GM12878 (cell line): ENCODE measurements at regions not wholly inside any gene's neighbourhood (a gene's known extent, or its start where the extent isn't known, plus 50 kb on each side); places are given as distances from the start of the nearest gene placed in this dataset.

Experiments used
- ATAC-seq: fragments of 200-7000 bp; cut with Tn5 transposase; 3 replicates; pipeline ENCODE4 v1.9.1; 2020; ENCODE audit warnings: mild to moderate bottlenecking, moderate library complexity
- BruUV-seq: library from RNA; stranded (reverse); fragments of 400-500 nt; replicated peaks from 2 replicates; lab custom pipeline; 2021; lab: Mats Ljungman, UMichigan
- CTCF ChIA-PET: fragments of 300-600 bp; sonication (Branson Sonifier 250); formaldehyde crosslinking; extraction: SDS; loops from one replicate; lab custom pipeline; 2021; ENCODE audit warnings: inconsistent platforms; lab: Yijun Ruan, JAX
- POLR2A ChIA-PET: fragments of 350-600 bp; formaldehyde crosslinking; extraction: SDS; loops from one replicate; lab custom pipeline; 2021; ENCODE audit warnings: inconsistent platforms; lab: Charles Lee
- RAD21 ChIA-PET: fragments of 300-600 bp; sonication (Branson Sonifier 250); formaldehyde crosslinking; loops from one replicate; lab custom pipeline; 2023; ENCODE audit warnings: antibody characterized with exemption; ENCODE audit not compliant: unreplicated experiment; lab: Charles Lee
- SMC1A ChIA-PET: fragments of 300-600 bp; sonication (Branson Sonifier 250); formaldehyde crosslinking; loops from one replicate; lab custom pipeline; 2023; ENCODE audit not compliant: unreplicated experiment, uncharacterized antibody; lab: Charles Lee
- DNase-seq: peaks from one replicate; pipeline ENCODE4 v3.0.0-alpha.2; 2011; ENCODE audit warnings: low read depth, low spot score
- FAIRE-seq: peaks from 3 replicates; lab custom pipeline; 2011; peaks lifted over from hg19 to GRCh38; lab: Jason Lieb, UNC
- H2AFZ ChIP-seq: 2 replicates; pipeline ENCODE4 v1.6.0; 2011; ENCODE audit warnings: low read depth, low read length, control low read depth; ENCODE audit not compliant: control insufficient read depth
- H3K27ac ChIP-seq: 2 replicates; pipeline ENCODE4 v1.5.1; 2011; ENCODE audit warnings: control low read depth; ENCODE audit not compliant: control insufficient read depth, insufficient read depth
- H3K27me3 ChIP-seq, 2 experiments: replicated peaks in 1 of 2; 2 replicates each; pipeline versions ENCODE4 v1.6.0 to v1.6.1; 2011; ENCODE audit warnings: low read length in 1 of 2; ENCODE audit not compliant: control insufficient read depth in 2 of 2, insufficient read depth in 2 of 2
- H3K36me3 ChIP-seq, 2 experiments: 2 replicates each; pipeline ENCODE4 v1.5.1; 2011; ENCODE audit warnings: low read length in 1 of 2; ENCODE audit not compliant: control insufficient read depth in 2 of 2, insufficient read depth in 2 of 2
- H3K4me1 ChIP-seq: 2 replicates; pipeline ENCODE4 v1.6.1; 2011; ENCODE audit warnings: mild to moderate bottlenecking, low read length, moderate library complexity, mixed read lengths; ENCODE audit not compliant: control insufficient read depth, insufficient read depth
- H3K4me2 ChIP-seq: 2 replicates; pipeline ENCODE4 v1.6.0; 2011; ENCODE audit warnings: control low read depth; ENCODE audit not compliant: control insufficient read depth, insufficient read depth
- H3K4me3 ChIP-seq: fragments of 200-600 bp; sonication (generic); 2 replicates; pipeline ENCODE4 v1.5.1; 2016
- H3K79me2 ChIP-seq: 2 replicates; pipeline ENCODE4 v1.6.0; 2011; ENCODE audit warnings: low read length; ENCODE audit not compliant: control insufficient read depth, insufficient read depth
- H3K9ac ChIP-seq: 2 replicates; pipeline ENCODE4 v1.8.0; 2011; ENCODE audit warnings: low read length, control low read depth, mixed read lengths; ENCODE audit not compliant: control insufficient read depth, insufficient read depth
- H3K9me3 ChIP-seq: replicated peaks from 3 replicates; pipeline ENCODE4 v1.5.1; 2011; ENCODE audit warnings: mild to moderate bottlenecking, low read length; ENCODE audit not compliant: control insufficient read depth, insufficient read depth
- H4K20me1 ChIP-seq: 2 replicates; pipeline ENCODE4 v1.6.0; 2011; ENCODE audit not compliant: control insufficient read depth, insufficient read depth
- BMI1 ChIP-seq: fragments of 450-650 bp; IDR thresholded peaks from 2 replicates; pipeline ENCODE4 v1.6.1; 2016; ENCODE audit warnings: mild to moderate bottlenecking, moderate library complexity, borderline replicate concordance
- FOS ChIP-seq: IDR thresholded peaks from 3 replicates; pipeline ENCODE4 v1.6.1; 2011; ENCODE audit warnings: borderline replicate concordance; ENCODE audit not compliant: insufficient read length; ENCODE audit errors: extremely low read depth
- HDGF ChIP-seq: fragments of 450-650 bp; IDR thresholded peaks from 2 replicates; pipeline ENCODE4 v1.6.1; 2016; ENCODE audit warnings: antibody characterized with exemption
- IRF3 ChIP-seq: fragments of 450-650 bp; IDR thresholded peaks from 2 replicates; pipeline ENCODE4 v1.6.1; 2014; ENCODE audit warnings: mild to moderate bottlenecking
- KDM1A ChIP-seq: fragments of 200-600 bp; sonication (generic); IDR thresholded peaks from 2 replicates; pipeline ENCODE4 v1.6.1; 2016; ENCODE audit warnings: borderline replicate concordance
- NFIC ChIP-seq: IDR thresholded peaks from 2 replicates; pipeline ENCODE4 v1.6.1; 2012; ENCODE audit warnings: low read depth, mild to moderate bottlenecking, inconsistent platforms, low read length, moderate library complexity
- NFYB ChIP-seq: IDR thresholded peaks from 2 replicates; pipeline ENCODE4 v1.6.1; 2011; ENCODE audit warnings: low read depth, mild to moderate bottlenecking, low read length, improper control_type of control experiment, moderate library complexity; ENCODE audit not compliant: insufficient read depth
- PAX5 ChIP-seq: IDR thresholded peaks from 2 replicates; pipeline ENCODE4 v1.6.1; 2011; ENCODE audit warnings: low read depth, low read length, borderline replicate concordance
- PAX8 ChIP-seq: fragments of 450-650 bp; IDR thresholded peaks from 2 replicates; pipeline ENCODE4 v1.6.1; 2017; ENCODE audit warnings: mild to moderate bottlenecking, moderate library complexity
- RAD51 ChIP-seq: fragments of 450-650 bp; IDR thresholded peaks from 2 replicates; pipeline ENCODE4 v1.6.1; 2016; ENCODE audit warnings: moderate library complexity, mild to moderate bottlenecking, inconsistent platforms
- REST ChIP-seq: IDR thresholded peaks from 2 replicates; pipeline ENCODE4 v1.6.1; 2012; ENCODE audit warnings: mild to moderate bottlenecking, low read depth, low read length
- SP1 ChIP-seq: IDR thresholded peaks from one replicate; pipeline ENCODE4 v1.6.1; 2011; ENCODE audit warnings: low read depth, low read length
- SREBF2 ChIP-seq: IDR thresholded peaks from 2 replicates; pipeline ENCODE4 v1.6.1; 2012; ENCODE audit warnings: mild to moderate bottlenecking, low read length
- ZBED1 ChIP-seq: IDR thresholded peaks from 2 replicates; pipeline ENCODE4 v1.6.1; 2016; ENCODE audit warnings: borderline replicate concordance
- ZBTB40 ChIP-seq: fragments of 450-650 bp; IDR thresholded peaks from 2 replicates; pipeline ENCODE4 v1.6.1; 2016; ENCODE audit warnings: mild to moderate bottlenecking, moderate library complexity, borderline replicate concordance
- ZZZ3 ChIP-seq: IDR thresholded peaks from 2 replicates; pipeline ENCODE4 v1.6.1; 2011; ENCODE audit warnings: low read depth; ENCODE audit not compliant: control insufficient read depth, insufficient read length
- WGBS: methylation state at CpG from one replicate; pipeline ENCODE4 v1.1.6; 2016; ENCODE audit warnings: low lambda C conversion rate; ENCODE audit not compliant: insufficient replicate concordance, insufficient coverage; ENCODE audit errors: missing lambda C conversion rate; 5-methylcytosine and 5-hydroxymethylcytosine counted together
- in situ Hi-C: fragments of 300-500 bp; cut with MboI; formaldehyde crosslinking; loops from 9 replicates; pipeline ENCODE4 v1.14.3; 2018; ENCODE audit warnings: mixed read lengths
- intact Hi-C: fragments of 100-400 bp; cut with micrococcal nuclease; formaldehyde crosslinking; loops from one replicate; pipeline ENCODE4 v1.14.2; 2022; ENCODE audit not compliant: unreplicated experiment

- TF ChIP-seq ZBTB40 (no peak), HDGF (no peak)
Observed at GRCh38 chr3:95645291-95645690, 1169.1 kb upstream of the EPHA6 start (continued).

- H3K4me2 ChIP-seq, result no peak overlapping the region
- H4K20me1 ChIP-seq, result no peaks in the 10 kb centered on the region
- intact Hi-C loops, result no loop called here
- no TSS peak for BruUV-seq
- SMC1A ChIA-PET, result no interaction called here
- FAIRE-seq, result no peak
- TF ChIP-seq PAX5 (no peak), FOS (no peak), RAD51 (no peak), SP1 (no peak), REST (no peak), SREBF2 (no peak), NFIC (no peak), NFYB (no peak), ZZZ3 (no peak), BMI1 (no peak), KDM1A (no peak), ZBED1 (no peak), IRF3 (no peak), PAX8 (no peak)
- RAD21 ChIA-PET, result no interaction called here
- DNase-seq, result no peak
- H2AFZ ChIP-seq, result no peak overlapping the region
- H3K36me3 ChIP-seq, result no peaks in the 10 kb centered on the region
- WGBS, result 41% methylated on average over 13 of the region's 13 CpGs
- H3K79me2 ChIP-seq, result no peaks in the 10 kb centered on the region
- no peak overlapping the region for H3K4me3 ChIP-seq
- H3K9me3 ChIP-seq, result no peaks in the 10 kb centered on the region
- no peak for ATAC-seq
- H3K27ac ChIP-seq, result no peak overlapping the region
- in situ Hi-C loops, result no loop called here
- CTCF ChIA-PET, result no interaction called here
- no peak overlapping the region for H3K9ac ChIP-seq
- POLR2A ChIA-PET, result no interaction called here
- H3K4me1 ChIP-seq, result no peaks in the 10 kb centered on the region
- no peaks in the 10 kb centered on the region for H3K27me3 ChIP-seq
Observed at GRCh38 chr3:95654570-95655362, 1159.6 kb upstream of the EPHA6 start.
